WERI-Rb-1 (cell line): ENCODE measurements at regions not wholly inside any gene's neighbourhood (a gene's known extent, or its start where the extent isn't known, plus 50 kb on each side); places are given as distances from the start of the nearest gene placed in this dataset.

Experiments used
- DNase-seq: peaks from one replicate; pipeline ENCODE4 v3.0.0-alpha.2; 2020
- H3K27ac ChIP-seq: fragments of 250-450 bp; sonication (Bioruptor Pico); 2 replicates; pipeline ENCODE4 v1.5.1; 2020; ENCODE audit warnings: mild to moderate bottlenecking, moderate library complexity
- H3K27me3 ChIP-seq: fragments of 250-450 bp; sonication (Bioruptor Pico); 2 replicates; pipeline ENCODE4 v1.5.1; 2021; ENCODE audit warnings: mild to moderate bottlenecking, low read depth, moderate library complexity; ENCODE audit not compliant: insufficient read depth, severe bottlenecking
- H3K36me3 ChIP-seq: fragments of 250-450 bp; sonication (Bioruptor Pico); 2 replicates; pipeline ENCODE4 v1.5.1; 2020; ENCODE audit warnings: mild to moderate bottlenecking, moderate library complexity
- H3K4me3 ChIP-seq: 2 replicates; pipeline ENCODE4 v1.5.1; 2011; ENCODE audit warnings: low read depth, mild to moderate bottlenecking, control low read depth, low read length
- H3K9me3 ChIP-seq: fragments of 250-450 bp; sonication (Bioruptor Pico); 2 replicates; pipeline ENCODE4 v1.5.1; 2021; ENCODE audit warnings: mild to moderate bottlenecking, moderate library complexity; ENCODE audit not compliant: severe bottlenecking
- CTCF ChIP-seq: IDR thresholded peaks from 2 replicates; pipeline ENCODE4 v1.5.1; 2011; ENCODE audit warnings: low read depth, mild to moderate bottlenecking, control low read depth, inconsistent platforms, low read length

GRCh38 chr2:7905756-7906155 lies 776.1 kb upstream of the ID2 start:
- H3K9me3 ChIP-seq = no peaks in the 10 kb centered on the region
- no peak for DNase-seq
- no peak for TF ChIP-seq CTCF

DNA sequence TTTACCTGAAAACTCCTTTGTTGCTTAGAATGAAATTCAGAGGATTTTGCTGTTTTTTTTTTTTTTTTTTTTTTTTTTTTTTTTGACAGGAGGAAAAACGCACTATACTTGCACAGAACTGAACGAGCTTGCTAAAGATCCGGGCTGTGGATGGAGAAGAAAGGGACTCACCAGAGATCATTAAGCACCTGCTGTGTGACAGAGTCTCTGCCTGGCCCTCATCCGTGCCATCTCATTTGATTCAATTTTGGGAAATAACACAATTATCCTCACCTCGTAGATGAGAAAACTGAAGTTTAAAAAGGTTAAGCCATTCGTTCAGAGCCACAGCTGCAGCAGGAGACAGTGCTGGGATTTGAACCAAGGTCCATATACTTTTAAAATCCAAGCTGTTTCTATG lies 775.4 kb upstream of the ID2 start:
- no peak for TF ChIP-seq CTCF
- H3K9me3 ChIP-seq = no peaks in the 10 kb centered on the region
- no peak overlapping the region for H3K27ac ChIP-seq
- H3K36me3 ChIP-seq = no peaks in the 10 kb centered on the region
- no peak overlapping the region for H3K4me3 ChIP-seq
- H3K27me3 ChIP-seq = no peaks in the 10 kb centered on the region
- DNase-seq = no peak

More at GRCh38 chr2:7905756-7906155, 776.1 kb upstream of the ID2 start:
- no peak overlapping the region for H3K4me3 ChIP-seq
- H3K27me3 ChIP-seq = no peaks in the 10 kb centered on the region
- no peak overlapping the region for H3K27ac ChIP-seq
- H3K36me3 ChIP-seq = no peaks in the 10 kb centered on the region

DNA sequence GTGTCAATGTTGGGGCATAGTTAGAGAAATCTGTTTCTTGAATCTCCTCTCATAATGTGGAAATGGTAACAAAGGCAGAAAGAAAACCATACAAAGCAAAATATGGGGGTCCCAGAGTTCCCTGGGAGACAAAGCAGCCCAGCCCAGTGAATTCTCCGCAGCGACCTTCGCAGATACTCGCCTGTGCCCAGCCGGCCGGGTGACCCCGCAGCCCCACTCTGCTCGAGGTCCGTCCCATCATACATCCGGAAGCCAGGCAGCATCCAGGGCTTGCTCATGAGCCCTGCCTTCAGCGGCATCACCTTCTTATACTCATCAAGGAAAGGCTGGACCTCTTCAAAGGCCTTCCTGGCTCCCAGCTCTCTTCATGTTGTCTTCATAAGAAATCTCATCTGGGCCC lies 774.8 kb upstream of the ID2 start:
- no peak overlapping the region for H3K27ac ChIP-seq
- DNase-seq = no peak
- TF ChIP-seq CTCF = no peak
- no peaks in the 10 kb centered on the region for H3K36me3 ChIP-seq
- H3K9me3 ChIP-seq = no peaks in the 10 kb centered on the region
- H3K4me3 ChIP-seq = no peak overlapping the region
- no peaks in the 10 kb centered on the region for H3K27me3 ChIP-seq

DNA sequence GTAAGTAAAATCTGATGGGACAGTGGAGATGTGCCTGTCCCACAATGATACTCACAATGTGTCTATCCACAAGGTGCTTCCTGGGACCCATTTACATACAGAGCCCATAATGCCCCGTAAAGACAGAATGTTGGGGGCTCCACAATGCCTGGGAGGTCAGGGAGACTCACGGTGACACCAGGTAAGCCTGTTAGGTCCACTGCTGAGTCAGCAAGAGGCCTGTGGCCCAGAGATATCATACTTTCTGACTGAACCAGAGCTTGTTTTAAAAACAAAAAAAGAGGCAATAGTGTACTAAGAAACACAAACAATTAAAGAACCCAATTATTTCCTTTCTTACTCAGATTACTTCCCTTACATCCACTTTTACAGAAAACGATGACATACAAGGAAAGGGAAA lies 771.1 kb upstream of the ID2 start:
- TF ChIP-seq CTCF = no peak
- no peaks in the 10 kb centered on the region for H3K27me3 ChIP-seq
- no peak overlapping the region for H3K4me3 ChIP-seq
- no peak overlapping the region for H3K27ac ChIP-seq
- no peak for DNase-seq
- H3K36me3 ChIP-seq = no peaks in the 10 kb centered on the region
- H3K9me3 ChIP-seq = no peaks in the 10 kb centered on the region

- Histone ChIP-seq H3K27ac (no peak overlapping the region), H3K27me3 (no peaks in the 10 kb centered on the region), H3K9me3 (no peaks in the 10 kb centered on the region), H3K4me3 (no peak overlapping the region), H3K36me3 (no peaks in the 10 kb centered on the region)
- DNase-seq = no peak
- TF ChIP-seq CTCF = no peak
Observed at GRCh38 chr2:7911196-7911595, 770.7 kb upstream of the ID2 start.

DNA sequence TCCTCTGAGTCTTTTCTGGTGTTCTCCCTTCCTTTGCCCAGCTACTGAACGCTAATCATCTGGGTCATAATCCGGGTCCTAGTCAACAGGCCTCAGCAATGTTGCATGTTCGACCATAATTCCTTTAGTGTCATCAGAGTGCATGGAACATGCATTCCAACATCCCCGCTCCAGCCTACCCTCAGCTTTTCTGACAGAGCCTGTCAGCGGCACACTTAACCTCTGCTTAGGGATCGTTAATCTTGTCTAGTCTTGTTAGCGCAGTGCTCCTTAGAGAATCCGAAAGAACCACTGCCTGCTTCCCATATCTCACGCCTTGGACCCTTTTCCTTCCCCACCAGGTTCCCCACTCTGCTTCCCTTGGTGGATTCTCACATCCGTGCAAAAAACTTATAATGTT lies 767.9 kb upstream of the ID2 start:
- Histone ChIP-seq H3K27me3 (no peaks in the 10 kb centered on the region), H3K36me3 (no peaks in the 10 kb centered on the region), H3K4me3 (no peak overlapping the region), H3K27ac (no peak overlapping the region), H3K9me3 (no peaks in the 10 kb centered on the region)
- no peak for DNase-seq
- no peak for TF ChIP-seq CTCF
